T-helper 2 cell treated with Interferon-gamma antibody and Interleukin-4, amounts not matched to agents 100 ng/mL and 5 ng/mL, for 36 hours (primary cell): ENCODE measurements at regions not wholly inside any gene's neighbourhood (a gene's known extent, or its start where the extent isn't known, plus 50 kb on each side); places are given as distances from the start of the nearest gene placed in this dataset.
"Not testable (repeated sequence)": the region's sequence is repeated elsewhere in the genome, so short reads cannot be mapped to it uniquely, and the experiment has no call there.

Source experiments
- intact Hi-C: fragments of 100-400 bp; cut with micrococcal nuclease; formaldehyde crosslinking; loops from one replicate; pipeline ENCODE4 v1.15.1; 2023

DNA sequence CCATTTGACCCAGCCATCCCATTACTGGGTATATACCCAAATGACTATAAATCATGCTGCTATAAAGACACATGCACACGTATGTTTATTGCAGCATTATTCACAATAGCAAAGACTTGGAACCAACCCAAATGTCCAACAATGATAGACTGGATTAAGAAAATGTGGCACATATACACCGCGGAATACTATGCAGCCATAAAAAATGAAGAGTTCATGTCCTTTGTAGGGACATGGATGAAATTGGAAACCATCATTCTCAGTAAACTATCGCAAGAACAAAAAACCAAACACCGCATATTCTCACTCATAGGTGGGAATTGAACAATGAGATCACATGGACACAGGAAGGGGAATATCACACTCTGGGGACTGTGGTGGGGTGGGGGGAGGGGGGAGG, 184.6 kb upstream of the MSX2 start:
- intact Hi-C loops: not testable (repeated sequence)

DNA sequence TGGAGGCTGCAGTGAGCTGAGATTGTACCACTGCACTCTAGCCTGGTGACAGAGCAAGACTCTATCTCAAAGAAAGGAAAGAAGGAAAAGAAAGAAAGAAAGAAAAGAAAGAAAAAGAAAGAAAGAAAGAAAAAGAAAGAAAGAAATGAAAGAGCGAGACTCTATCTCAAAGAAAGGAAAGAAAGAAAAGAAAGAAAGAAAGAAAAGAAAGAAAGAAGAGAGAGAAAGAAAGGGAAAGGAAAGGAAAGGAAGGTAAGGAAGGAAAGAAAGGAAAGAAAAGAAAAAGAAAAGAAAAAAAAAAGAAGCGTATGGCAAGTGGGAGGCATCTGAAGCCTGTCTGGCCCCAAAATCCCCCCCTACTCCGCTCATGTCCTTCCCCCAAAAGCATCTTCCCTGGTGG, 182.3 kb upstream of the MSX2 start:
- intact Hi-C loops: no loop called here

DNA sequence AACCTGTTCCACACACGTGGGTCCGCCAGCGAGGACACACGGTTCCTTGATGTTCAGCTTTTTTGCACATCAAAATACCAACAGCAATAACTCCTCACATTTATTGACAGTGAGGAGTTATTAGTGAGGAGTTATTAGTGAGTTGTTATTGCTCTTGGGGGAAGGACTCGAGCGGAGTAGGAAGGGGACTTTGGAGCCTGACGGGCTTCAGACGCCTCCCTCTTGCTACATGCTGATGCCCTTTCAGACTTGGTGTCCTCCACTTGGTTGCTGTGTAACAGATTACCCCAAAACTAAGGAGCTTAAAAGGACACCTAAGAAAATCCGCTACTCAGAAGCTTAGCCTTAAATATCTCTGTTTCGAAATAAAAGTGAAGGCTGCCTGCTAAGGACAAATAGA, 181.9 kb upstream of the MSX2 start:
- intact Hi-C loops: no loop called here

DNA sequence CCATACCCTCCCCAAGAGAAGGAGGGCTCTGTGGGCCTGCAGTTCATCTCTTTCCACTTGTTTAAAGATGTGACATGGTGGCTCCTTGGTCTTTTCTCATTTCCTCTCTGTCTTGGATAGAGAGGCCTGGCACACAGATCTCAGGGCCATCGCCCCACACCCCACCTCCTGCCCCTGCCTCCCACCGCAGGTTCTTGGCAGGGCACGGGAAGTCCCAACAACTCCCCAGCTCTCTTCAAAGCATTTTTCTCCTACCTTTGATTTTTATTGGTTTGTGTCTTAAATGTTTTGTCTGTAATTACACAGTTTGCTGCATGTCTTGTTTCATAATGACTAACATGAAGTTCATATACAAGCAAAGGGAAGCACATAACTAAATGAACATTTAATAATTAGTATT, 178.5 kb upstream of the MSX2 start:
- intact Hi-C loops: no loop called here

DNA sequence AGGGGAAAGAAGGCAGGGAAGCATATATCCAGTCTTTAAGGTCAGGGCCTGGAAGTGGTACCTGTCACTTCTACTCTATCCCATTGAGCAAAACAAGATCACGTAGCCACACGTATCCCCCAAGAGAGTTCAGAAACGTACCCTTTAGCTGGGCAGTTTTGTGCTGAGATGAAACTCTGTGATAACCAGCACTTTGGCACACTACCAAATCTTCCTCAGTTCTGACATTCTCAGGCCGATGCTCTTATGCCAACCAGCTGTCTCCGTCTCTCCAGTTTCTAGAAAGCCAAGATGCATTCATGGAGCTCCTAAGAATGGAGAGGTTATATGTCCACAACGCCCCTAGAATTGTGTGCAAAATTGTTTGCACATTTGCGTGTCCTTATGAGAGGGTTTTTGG, 176.6 kb upstream of the MSX2 start:
- intact Hi-C loops: no loop called here

DNA sequence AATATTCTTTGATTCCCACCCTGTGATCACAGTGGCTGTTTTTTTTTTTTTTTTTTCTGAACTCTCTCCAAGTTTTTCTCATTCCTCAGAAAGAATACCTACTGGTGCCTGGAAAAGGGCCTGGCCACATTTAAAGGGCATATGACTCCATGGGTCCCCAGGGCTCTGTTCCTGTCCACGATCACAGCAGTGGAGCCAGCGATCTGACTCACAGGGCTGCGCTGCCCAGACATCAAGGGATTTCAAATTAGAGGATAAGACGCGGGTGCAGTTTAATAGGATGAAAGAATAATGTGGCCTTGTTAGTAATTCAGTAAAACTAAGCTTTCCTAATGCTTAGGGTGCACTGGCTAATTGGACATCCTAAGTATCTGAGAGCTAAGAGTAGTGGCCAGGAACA, 175.1 kb upstream of the MSX2 start:
- intact Hi-C loops: no loop called here

DNA sequence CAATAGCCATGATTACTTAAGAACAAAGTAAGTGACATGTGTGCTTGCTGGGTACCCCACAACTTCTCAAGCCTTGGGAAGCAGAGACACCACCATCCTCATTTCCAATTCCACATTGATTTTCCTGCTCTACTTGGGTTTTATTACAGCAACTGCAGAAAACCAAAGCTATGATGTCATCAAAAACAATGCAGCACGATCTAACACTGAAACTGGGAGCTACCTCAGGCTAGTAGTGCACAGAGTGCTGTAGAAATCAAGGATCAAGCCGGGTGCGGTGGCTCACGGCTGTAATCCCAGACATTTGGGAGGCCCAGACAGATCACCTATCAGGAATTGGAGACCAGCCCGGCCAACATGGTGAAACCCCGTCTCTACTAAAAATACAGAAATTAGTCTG, 174.4 kb upstream of the MSX2 start:
- intact Hi-C loops: no loop called here

DNA sequence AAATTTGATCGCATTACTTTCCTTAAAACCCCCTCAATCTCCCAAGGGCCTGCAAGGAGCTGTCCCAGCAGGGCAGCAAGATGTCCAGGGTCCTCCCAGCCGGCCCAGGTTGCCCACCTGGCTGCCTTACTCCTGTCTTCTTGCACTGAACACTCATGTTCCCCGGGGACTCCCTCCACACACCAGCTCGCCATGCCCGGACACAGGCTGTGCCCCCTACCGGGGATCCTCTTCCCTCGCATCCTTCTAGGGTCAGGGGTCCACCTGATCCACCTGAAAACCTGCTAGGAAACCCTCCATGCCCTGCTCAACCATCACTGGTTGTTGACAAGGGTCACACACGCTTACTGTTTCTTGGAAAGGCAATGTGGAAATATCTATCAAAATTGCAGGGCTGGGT, 172.0 kb upstream of the MSX2 start:
- intact Hi-C loops: no loop called here

DNA sequence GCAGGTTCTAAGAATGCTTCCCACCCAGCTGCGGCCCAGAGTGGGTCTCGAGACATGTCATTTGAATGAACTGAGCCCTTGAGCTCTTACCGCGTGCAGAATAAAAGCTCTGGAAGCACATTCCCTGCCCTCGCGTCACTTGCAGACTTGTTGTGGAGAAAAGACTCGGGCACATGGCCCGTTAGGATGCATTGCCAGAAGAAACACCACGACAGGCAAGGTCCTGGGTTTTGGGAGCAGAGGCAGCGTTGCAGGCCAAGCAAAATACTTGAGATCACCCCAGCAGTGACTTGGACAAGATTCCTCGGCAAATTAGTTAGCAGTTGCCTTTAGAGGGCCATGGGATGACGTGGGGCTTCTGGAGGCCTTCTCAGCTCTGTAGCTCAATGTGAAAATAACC, 170.8 kb upstream of the MSX2 start:
- intact Hi-C loops: no loop called here

DNA sequence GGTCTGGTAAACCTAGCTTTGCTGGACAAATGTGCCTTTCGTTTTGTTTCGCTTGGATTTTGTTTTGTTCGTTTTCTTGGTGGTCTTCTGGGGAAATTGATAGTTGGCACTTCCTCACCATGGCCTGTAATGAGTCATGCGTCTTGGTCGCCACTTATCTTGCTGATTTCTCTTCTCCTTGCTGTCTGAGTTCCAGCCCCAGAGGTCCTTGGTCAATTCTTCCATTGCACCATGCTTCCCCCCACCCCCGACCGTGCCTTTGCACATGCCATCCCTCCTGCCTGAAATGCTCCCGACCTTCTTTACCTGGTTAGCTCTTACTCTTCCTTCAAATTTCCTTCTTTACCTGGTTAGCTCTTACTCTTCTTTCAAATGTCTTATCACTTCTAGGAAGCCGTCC, 168.7 kb upstream of the MSX2 start:
- intact Hi-C loops: no loop called here

DNA sequence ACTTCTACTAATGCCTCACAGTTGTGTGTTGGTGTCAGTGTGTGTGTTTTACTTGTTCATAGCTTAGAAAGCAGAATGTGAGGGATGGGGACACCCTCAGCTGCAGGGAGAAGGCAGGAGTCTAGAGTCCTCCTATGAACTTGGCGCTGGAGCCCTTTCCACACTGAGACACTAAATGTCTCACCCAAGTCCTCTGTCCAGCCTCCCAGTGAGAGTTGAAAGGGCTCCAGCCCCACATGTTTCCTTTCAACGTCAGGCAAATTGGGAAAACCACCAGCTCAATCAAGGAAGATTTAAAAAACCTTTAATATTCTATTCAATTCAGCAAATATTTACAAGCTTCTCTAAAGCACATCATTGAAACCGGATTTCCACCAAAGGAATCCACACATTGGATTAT, 167.6 kb upstream of the MSX2 start:
- intact Hi-C loops: no loop called here

DNA sequence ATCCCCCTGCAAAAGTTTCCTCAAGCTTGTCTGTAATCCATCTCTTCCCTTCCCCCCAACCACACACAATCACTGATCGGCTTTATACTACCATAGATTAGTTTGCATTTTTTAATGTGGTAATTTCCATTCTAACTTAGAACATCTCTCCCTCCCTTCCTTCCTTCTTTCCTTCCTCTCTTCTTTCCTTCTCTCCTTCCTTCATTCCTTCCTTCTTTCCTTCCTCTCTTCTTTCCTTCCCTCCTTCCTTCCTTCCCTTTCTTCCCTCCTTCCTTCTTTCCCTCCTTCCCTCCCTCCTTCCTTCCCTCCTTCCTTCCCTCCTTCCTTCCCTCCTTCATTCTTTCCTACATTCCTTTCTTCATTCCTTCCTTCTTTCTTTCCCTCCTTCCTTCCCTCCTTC, 166.2 kb upstream of the MSX2 start:
- intact Hi-C loops: no loop called here

DNA sequence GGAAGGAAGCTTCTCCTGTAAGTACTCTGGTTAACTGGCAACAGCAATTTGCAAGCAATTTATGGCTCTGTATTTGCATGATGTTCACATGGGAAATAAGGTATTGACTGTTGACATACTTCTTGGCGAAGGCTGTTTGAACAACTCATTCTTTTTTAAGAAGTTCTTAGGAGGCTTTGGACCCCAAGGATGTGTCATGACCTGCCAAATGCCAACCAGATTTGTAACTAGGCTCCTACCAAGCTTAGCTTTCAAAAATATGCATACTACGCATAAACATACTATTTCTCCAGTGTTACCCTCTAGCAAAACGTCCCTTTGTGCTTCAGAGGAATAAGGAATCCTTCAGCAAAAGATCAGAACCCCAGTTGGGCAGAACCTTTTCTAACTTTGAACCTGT, 165.2 kb upstream of the MSX2 start:
- intact Hi-C loops: no loop called here

DNA sequence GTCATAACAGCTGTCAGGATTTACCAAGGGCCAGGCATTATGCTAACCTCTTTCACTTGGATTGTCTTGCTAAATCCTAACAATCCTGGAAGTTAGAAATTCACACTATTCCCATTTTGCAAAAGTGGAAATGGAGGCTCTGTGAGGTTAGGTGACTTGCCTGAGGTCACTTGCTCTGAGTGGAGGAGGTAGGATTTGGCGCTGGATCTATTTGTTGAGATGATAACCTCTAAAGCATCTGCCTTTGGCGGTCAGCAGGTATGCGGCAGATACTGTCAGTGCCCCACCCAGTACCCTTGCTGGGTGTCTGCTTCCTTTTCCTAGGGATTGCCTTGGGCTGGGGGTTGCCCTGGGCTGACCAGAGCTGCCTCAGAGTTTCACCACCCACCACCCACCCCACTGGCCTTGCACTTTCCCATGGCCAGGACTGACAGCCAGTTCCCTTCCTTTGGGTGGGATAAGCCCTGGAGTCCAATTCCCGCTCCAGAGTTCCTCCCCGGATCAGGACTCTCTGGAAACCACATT, 164.8 kb upstream of the MSX2 start:
- intact Hi-C loops: no loop called here

DNA sequence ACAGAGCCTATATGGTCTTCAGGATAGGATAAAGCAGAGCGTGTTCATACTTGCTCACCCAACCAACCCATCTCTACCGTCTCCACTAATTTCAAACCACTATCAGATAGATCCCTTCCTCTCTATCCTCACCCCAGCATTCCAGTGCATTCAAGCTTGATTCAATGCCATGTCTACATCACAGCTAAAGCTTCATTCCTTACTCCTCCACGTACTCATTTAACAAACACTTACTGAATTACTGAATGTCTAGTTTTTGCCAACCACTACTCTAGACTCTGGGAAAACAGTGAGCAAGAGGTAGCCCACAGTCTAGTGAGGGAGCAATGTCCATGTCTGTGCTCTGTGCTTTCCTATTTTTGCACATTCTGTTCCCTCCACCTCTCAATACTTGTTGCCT, 163.5 kb upstream of the MSX2 start:
- intact Hi-C loops: no loop called here

DNA sequence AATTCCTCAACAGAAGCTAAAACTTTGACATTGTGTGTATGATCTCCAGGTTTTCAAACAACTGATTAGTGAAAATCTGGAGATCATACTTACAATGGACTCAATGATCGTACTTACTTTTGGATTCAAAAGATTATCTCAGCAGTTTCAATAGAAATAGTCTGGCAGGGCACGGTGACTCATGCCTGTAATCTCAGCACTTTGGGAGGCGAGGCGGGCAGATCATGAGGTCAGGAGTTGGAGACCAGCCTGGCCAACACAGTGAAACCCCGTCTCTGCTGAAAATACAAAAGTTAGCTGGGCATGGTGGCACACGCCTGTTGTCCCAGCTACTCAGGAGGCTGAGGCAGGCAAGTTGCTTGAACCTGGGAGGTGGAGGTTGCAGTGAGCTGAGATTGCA, 161.3 kb upstream of the MSX2 start:
- intact Hi-C loops: not testable (repeated sequence)

DNA sequence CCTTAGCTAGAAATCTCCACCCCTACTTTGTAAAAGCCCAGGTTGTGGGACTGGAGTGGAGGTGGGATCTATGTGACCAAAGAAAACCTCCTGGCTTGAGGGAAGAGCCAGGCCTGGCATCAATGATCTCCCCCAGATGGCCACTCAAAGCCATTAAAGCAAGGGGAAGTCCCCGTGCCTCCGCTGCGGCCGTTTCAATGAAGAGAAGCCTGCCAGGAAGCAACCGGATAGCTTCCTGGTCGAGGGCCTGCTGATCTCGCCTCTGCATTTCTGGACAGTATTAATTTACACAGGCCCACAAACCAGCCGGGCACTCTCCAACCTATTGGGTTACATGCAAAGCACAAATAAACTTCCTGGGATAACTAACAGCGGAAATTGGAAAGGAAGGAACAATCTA, 160.5 kb upstream of the MSX2 start:
- intact Hi-C loops: no loop called here

DNA sequence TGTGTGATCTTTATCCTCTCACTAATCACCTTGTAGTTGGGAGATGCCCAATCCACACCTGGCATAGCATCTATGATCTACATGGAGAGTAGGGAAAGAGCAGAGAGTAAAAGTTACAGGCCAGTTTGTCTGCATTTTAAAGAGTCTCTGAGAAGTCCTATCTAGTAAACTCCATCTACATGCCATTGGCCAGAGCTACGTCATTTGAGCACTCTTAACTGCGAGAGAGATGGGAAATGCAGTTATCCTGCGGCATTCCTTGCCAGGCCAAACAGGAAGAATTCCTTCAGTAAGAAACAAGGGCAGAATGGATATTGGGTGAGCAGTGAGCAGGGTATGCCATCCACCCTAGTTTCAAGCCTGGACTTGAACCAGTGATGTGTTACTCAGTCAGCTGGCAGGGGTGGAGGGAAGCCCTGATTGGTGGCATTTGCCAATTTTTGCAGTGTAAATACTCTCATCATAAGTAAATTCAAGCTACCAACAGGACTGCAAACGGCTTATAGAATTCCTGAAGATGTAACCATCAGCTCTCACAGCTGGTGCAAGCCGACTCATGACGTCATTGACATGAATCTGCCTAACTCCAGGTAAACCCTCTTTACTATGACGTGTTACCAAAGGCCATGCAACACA, 156.8 kb upstream of the MSX2 start:
- intact Hi-C loops: no loop called here

DNA sequence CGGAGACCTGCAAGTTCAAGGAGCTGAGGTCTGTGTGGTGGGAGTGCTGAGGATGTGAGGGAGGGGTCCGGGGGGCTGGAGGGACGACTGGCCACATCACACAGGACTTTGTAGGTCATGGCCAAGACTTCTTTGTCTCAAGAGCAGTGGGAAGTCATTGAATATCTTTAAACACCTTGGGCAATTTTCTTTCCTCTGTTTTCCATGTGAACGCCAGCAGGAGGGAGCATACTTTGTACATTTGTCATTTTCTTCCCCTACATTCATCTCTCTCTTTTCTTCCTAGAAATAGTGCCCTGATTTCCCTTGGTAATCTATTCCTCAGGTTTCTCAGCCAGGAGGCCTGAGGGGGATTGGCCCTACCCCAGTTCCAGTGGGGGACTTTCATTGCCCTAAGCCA, 153.7 kb upstream of the MSX2 start:
- intact Hi-C loops: no loop called here

DNA sequence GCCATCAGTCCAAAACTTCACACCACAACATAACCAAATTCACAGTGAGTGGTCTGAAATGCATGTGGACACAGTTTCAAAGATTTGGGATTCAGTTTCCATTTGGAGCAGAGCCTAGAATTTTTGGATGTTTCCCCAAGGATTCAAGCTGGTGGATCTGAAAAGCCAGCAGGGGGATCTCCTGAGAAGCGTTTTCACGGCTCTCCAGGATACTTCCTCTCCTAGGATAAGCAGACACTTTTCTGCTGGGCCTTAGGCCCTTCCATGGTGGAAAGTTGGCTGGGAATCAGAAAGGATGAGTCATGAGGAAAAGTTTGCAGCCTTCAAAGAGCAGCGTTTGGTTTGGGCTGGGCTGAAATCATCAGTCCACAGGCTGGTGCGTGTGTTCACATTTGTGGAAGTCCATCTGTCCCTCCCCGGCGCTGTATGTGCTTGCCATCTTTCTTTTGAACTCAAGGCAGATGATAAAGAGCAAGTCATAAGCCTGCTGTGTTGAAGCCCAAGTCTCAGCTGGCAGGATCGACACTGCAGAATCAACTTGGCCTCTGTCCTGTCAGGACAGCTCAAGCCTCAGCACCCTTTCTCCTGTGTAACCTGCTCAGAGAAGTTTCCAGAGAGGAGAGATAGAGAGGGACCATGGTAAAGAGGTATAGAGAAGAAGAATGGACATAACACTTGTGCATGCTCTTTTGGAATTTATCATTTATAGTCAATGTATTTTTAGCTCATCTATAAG, 152.6 kb upstream of the MSX2 start:
- intact Hi-C loops: no loop called here

DNA sequence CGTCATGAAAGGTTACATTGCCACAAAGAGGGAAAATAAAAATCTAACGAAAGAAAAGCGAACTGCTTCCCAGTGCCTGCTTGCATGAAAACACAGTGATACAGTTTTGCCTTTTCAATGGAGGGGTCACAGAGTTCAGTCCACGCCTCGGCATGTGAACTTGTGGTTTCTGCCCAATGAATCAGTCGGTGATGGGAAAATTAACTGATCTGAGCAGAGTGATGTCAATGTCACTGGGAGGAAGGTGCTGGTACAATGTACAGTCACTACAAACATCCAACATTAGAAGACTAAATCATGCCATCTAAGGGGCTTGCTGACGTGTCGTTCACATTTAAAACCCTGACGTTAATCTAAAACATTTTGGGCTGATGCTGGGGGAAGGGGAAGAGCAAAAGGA, 151.8 kb upstream of the MSX2 start:
- intact Hi-C loops: no loop called here

DNA sequence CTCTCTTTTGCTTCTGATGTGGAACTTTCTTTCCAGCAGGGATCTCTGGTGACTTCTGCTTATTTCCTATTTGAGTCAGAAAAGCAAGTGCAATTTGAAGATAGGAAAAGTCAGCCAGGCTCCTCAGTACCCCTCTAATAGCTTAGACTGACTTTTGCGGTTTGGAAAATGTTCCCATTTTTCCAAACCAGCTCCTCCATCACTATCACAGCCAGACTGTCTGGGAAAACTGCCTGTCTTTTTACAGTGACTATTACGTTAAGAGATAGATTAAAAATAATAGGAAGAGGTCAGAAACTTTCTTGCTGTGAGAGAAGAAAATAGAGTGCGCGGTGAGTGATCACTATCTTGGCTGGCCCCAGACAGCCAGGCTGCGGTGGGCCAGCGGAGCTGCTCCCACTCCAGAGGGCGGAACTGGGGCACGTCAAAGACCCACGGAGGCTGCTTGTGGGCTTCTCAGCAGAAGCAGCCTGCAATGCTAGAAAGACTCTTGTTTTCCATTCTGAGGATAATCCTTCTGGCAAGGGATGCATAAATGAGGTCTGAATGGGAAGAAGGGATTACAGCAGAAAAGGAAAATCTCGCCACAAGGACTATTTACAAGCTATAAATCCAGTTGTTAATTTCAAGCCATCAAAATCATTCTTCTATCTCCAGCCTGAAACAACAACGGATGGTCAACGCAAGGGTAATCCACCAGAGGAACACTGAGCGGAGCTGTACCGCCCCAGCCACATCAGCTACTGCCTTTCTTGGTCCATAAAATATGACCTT, 151.0 kb upstream of the MSX2 start:
- intact Hi-C loops: no loop called here

DNA sequence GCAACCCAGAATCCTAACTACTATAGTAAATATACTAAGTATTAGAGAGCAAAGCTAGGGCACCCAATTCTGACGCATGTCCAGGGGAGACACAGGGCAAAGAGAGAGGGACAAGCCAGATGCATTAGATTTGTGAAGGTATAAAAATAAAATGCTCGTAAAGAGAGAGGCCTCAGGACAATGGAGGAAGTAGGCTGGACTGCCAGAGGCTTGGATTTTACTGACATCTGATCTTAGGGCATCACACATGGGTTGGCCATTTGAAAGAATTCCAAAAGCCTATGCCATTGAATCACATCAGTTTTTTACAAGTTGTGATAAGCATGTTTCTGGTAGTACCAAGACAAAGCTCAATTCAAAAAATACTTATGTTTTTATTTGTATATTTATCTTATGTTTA, 149.3 kb upstream of the MSX2 start:
- intact Hi-C loops: no loop called here
